ENCODE measurements at regions not wholly inside any gene's neighbourhood (a gene's known extent, or its start where the extent isn't known, plus 50 kb on each side); places are given as distances from the start of the nearest gene placed in this dataset.

GRCh38 chr5:3891113-3891512 is 295.5 kb downstream of the IRX1 start:
- no peak for DNase-seq

- no peak for DNase-seq
These were observed 297.9 kb downstream of the IRX1 start for GRCh38 chr5:3893527-3893926.

- no peak for DNase-seq
These were observed 298.3 kb downstream of the IRX1 start for GRCh38 chr5:3893975-3894374.

GRCh38 chr5:3896098-3896497 is 300.5 kb downstream of the IRX1 start:
- no peak for DNase-seq

GRCh38 chr5:3899093-3899492 is 303.5 kb downstream of the IRX1 start:
- no peak for DNase-seq

GRCh38 chr5:3904584-3904983 is 309.0 kb downstream of the IRX1 start:
- no peak for DNase-seq

- no peak for DNase-seq
These were observed 309.4 kb downstream of the IRX1 start for GRCh38 chr5:3905031-3905430.

- no peak for DNase-seq
These were observed 309.9 kb downstream of the IRX1 start for GRCh38 chr5:3905521-3905920.

GRCh38 chr5:3911111-3911510 is 315.5 kb downstream of the IRX1 start:
- no peak for DNase-seq

GRCh38 chr5:3911773-3912172 is 316.1 kb downstream of the IRX1 start:
- no peak for DNase-seq

GRCh38 chr5:3912790-3913189 is 317.2 kb downstream of the IRX1 start:
- DNase-seq, result no peak

- DNase-seq, result no peak
These were observed 317.6 kb downstream of the IRX1 start for GRCh38 chr5:3913279-3913678.

- DNase-seq, result no peak
These were observed 329.4 kb downstream of the IRX1 start for GRCh38 chr5:3925022-3925421.

GRCh38 chr5:3925935-3926334 is 330.3 kb downstream of the IRX1 start:
- no peak for DNase-seq

GRCh38 chr5:3929799-3930198 is 334.2 kb downstream of the IRX1 start:
- DNase-seq, result no peak

GRCh38 chr5:3931976-3932375 is 336.3 kb downstream of the IRX1 start:
- no peak for DNase-seq

- no peak for DNase-seq
These were observed 337.9 kb downstream of the IRX1 start for GRCh38 chr5:3933536-3933935.

- DNase-seq, result no peak
These were observed 338.3 kb downstream of the IRX1 start for GRCh38 chr5:3933966-3934365.

- no peak for DNase-seq
These were observed 348.2 kb downstream of the IRX1 start for GRCh38 chr5:3943859-3944258.

- DNase-seq, result no peak
These were observed 349.3 kb downstream of the IRX1 start for GRCh38 chr5:3944930-3945329.

- no peak for DNase-seq
These were observed 353.2 kb downstream of the IRX1 start for GRCh38 chr5:3948838-3949237.

- DNase-seq, result no peak
These were observed 358.6 kb downstream of the IRX1 start for GRCh38 chr5:3954199-3954598.

- no peak for DNase-seq
These were observed 359.0 kb downstream of the IRX1 start for GRCh38 chr5:3954633-3955032.

GRCh38 chr5:3957658-3958057 is 362.0 kb downstream of the IRX1 start:
- no peak for DNase-seq

GRCh38 chr5:3958389-3958788 is 362.8 kb downstream of the IRX1 start:
- DNase-seq, result no peak

GRCh38 chr5:3962113-3962512 is 366.5 kb downstream of the IRX1 start:
- DNase-seq, result no peak

Data from right forelimb (tissue), 1 donor.